Osteoblast (primary cell): ENCODE measurements at regions not wholly inside any gene's neighbourhood (a gene's known extent, or its start where the extent isn't known, plus 50 kb on each side); places are given as distances from the start of the nearest gene placed in this dataset.

ENCODE experiments used
- DNase-seq: peaks from one replicate; pipeline ENCODE4 v3.0.0; 2011; ENCODE audit warnings: low spot score, mixed read lengths; ENCODE audit not compliant: insufficient read length; ENCODE audit errors: missing footprints
- H2AFZ ChIP-seq: 2 replicates; pipeline ENCODE4 v1.6.0; 2011; ENCODE audit warnings: mild to moderate bottlenecking, low read length
- H3K27ac ChIP-seq: 2 replicates; pipeline ENCODE4 v1.5.1; 2011; ENCODE audit warnings: mild to moderate bottlenecking, low read depth, low read length, moderate library complexity
- H3K27me3 ChIP-seq: 2 replicates; pipeline ENCODE4 v1.6.0; 2012; ENCODE audit warnings: mild to moderate bottlenecking, control low read depth, inconsistent platforms, low read length, moderate library complexity; ENCODE audit not compliant: insufficient read depth
- H3K36me3 ChIP-seq: 2 replicates; pipeline ENCODE4 v1.5.1; 2011; ENCODE audit warnings: mild to moderate bottlenecking, low read length, control low read depth, moderate library complexity; ENCODE audit not compliant: insufficient read depth
- H3K4me1 ChIP-seq: 2 replicates; pipeline ENCODE4 v1.5.1; 2011; ENCODE audit warnings: mild to moderate bottlenecking, low read length, control low read depth, moderate library complexity; ENCODE audit not compliant: insufficient read depth
- H3K4me2 ChIP-seq: 2 replicates; pipeline ENCODE4 v1.6.0; 2011; ENCODE audit warnings: mild to moderate bottlenecking, low read length; ENCODE audit not compliant: insufficient read depth
- H3K4me3 ChIP-seq: fragments of 200-600 bp; sonication (generic); 3 replicates; pipeline ENCODE4 v1.5.1; 2012; ENCODE audit warnings: mild to moderate bottlenecking, low read length, inconsistent platforms; ENCODE audit not compliant: insufficient read depth
- H3K79me2 ChIP-seq: 2 replicates; pipeline ENCODE4 v1.6.0; 2012; ENCODE audit warnings: mild to moderate bottlenecking, low read length, control low read depth, inconsistent platforms; ENCODE audit not compliant: insufficient read depth
- H3K9me3 ChIP-seq: 2 replicates; pipeline ENCODE4 v1.5.1; 2011; ENCODE audit warnings: low read depth, low read length, control low read depth
- H4K20me1 ChIP-seq: 2 replicates; pipeline ENCODE4 v1.6.0; 2012; ENCODE audit warnings: mild to moderate bottlenecking, low read length, control low read depth; ENCODE audit not compliant: insufficient read depth
- TF ChIP-seq, protein P1 (sequence below): IDR thresholded peaks from 2 replicates; pipeline ENCODE4 v1.5.1; 2011; ENCODE audit warnings: mild to moderate bottlenecking, low read depth, low read length, moderate library complexity; ENCODE audit errors: extremely low read depth

DNA sequence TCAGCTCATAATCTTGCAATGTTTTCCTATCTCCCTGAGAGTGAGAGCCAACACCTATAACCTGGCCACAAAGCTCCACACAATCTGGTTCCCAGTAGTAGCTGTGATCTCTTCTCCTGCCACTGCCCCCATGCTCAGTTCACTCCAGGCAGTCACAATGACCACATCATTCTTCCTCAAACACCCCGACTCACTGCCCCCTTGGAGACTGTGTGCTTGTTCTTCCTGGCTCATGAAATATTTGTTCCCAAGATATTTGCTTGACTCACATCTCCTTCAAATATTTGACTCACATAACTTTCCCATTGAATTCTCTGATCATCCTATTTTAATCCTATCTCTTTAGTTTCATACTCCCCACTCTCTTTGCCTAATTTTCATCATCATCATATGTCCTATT is 173.7 kb downstream of the AREG start:
- H3K27me3 ChIP-seq: peaks cover 38% of the 10 kb centered on the region
- H3K4me2 ChIP-seq: peak overlapping the region; percentile 37
- no peaks in the 10 kb centered on the region for H3K79me2 ChIP-seq
- no peak overlapping the region for H3K4me3 ChIP-seq
- H3K4me1 ChIP-seq: peaks cover 22% of the 10 kb centered on the region
- TF ChIP-seq, protein P1, sequence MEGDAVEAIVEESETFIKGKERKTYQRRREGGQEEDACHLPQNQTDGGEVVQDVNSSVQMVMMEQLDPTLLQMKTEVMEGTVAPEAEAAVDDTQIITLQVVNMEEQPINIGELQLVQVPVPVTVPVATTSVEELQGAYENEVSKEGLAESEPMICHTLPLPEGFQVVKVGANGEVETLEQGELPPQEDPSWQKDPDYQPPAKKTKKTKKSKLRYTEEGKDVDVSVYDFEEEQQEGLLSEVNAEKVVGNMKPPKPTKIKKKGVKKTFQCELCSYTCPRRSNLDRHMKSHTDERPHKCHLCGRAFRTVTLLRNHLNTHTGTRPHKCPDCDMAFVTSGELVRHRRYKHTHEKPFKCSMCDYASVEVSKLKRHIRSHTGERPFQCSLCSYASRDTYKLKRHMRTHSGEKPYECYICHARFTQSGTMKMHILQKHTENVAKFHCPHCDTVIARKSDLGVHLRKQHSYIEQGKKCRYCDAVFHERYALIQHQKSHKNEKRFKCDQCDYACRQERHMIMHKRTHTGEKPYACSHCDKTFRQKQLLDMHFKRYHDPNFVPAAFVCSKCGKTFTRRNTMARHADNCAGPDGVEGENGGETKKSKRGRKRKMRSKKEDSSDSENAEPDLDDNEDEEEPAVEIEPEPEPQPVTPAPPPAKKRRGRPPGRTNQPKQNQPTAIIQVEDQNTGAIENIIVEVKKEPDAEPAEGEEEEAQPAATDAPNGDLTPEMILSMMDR: no peak
- H3K9me3 ChIP-seq: no peaks in the 10 kb centered on the region
- no peaks in the 10 kb centered on the region for H3K36me3 ChIP-seq
- no peak overlapping the region for H2AFZ ChIP-seq
- peak; percentile 19 for DNase-seq
- H3K27ac ChIP-seq: no peak overlapping the region
- H4K20me1 ChIP-seq: no peaks in the 10 kb centered on the region

DNA sequence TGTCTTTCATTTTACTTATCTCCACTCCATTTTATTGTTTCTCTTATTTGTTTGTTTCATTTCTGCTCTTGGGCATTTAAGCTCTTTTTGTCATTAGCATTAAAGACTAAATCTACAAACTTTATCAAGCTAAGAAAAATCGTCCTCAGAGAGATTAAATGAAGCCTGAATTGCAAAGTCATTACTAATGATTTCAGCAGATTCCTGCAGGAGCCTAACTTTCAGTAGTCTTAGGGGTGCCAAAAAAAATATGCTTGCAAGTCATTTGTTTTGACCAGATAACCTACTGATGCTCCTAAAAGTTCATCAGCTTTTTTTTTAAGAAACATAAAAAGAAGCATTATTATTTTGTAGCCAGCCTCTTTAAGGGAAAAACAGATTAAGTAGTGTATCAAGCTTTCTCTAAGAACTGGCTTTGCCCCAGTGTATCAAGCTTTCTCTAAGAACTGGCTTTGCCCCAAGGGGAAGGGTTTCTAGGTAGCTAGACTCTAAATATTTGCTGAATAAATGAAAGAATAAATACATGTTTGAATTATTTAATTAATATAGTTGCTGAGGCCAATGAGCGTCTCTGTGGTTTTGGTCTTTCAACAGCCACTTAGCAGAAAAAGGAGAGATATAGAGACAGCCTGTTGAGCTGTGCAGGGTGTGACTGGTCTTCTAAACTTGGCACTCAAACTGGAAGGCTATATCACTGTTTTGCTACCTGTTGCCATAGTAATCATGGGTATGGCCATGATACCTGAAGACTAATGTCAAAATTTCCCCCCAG is 174.2 kb downstream of the BTC start:
- Histone ChIP-seq H3K27ac (no peak overlapping the region), H4K20me1 (no peaks in the 10 kb centered on the region), H3K79me2 (no peaks in the 10 kb centered on the region), H3K27me3 (peaks cover 42% of the 10 kb centered on the region), H3K4me1 (peaks cover 29% of the 10 kb centered on the region), H3K4me2 (no peak overlapping the region), H3K36me3 (no peaks in the 10 kb centered on the region), H2AFZ (no peak overlapping the region), H3K4me3 (no peak overlapping the region), H3K9me3 (no peaks in the 10 kb centered on the region)
- TF ChIP-seq, protein P1: no peak
- no peak for DNase-seq

DNA sequence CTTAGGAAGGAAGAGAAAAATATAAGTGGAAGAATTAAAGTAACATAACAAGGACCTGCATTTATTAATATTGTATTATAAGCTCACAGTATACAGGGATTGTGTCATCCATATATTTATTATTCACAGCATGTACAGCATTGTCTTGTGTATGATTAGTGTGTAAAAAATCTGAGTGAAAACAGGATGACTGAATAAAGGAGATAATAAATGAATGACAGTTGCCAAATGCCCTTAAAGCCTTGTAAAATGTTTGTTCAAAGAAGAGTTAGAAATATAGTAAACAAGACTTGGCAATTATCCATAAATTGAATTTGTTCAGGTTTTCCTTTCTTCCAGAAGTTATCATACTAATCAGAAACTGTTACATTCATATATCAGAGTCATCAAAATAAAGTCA is 172.7 kb downstream of the BTC start:
- no peak overlapping the region for H3K4me2 ChIP-seq
- no peaks in the 10 kb centered on the region for H3K79me2 ChIP-seq
- no peak overlapping the region for H3K4me3 ChIP-seq
- H3K9me3 ChIP-seq: no peaks in the 10 kb centered on the region
- H3K27ac ChIP-seq: no peak overlapping the region
- H3K36me3 ChIP-seq: no peaks in the 10 kb centered on the region
- peaks cover 45% of the 10 kb centered on the region for H3K27me3 ChIP-seq
- TF ChIP-seq, protein P1: no peak
- H4K20me1 ChIP-seq: no peaks in the 10 kb centered on the region
- DNase-seq: no peak
- no peak overlapping the region for H2AFZ ChIP-seq
- H3K4me1 ChIP-seq: peaks cover 30% of the 10 kb centered on the region

DNA sequence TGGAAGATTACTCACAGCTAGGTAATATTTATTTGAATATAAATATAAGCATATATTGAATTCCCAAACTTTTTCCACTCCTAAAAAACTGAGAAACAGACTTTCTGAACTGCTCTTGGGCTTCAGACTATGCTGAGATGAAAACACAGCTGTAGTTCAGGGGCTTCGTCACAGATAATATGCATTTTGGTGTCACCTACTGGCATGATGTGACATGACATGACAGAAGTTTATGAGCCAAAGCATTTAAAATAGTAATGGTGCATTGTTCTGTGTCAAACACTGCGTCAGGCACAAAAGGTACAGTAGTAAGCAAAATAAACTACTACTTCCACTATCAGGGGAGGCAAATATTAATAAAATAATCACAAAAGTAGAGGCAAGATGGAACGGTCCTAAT is 171.3 kb downstream of the BTC start:
- H2AFZ ChIP-seq: no peak overlapping the region
- H3K4me2 ChIP-seq: no peak overlapping the region
- H3K36me3 ChIP-seq: no peaks in the 10 kb centered on the region
- TF ChIP-seq, protein P1: peak; percentile 38
- no peak for DNase-seq
- no peak overlapping the region for H3K4me3 ChIP-seq
- H3K9me3 ChIP-seq: no peaks in the 10 kb centered on the region
- H3K27me3 ChIP-seq: peaks cover 57% of the 10 kb centered on the region
- no peaks in the 10 kb centered on the region for H3K79me2 ChIP-seq
- H3K27ac ChIP-seq: no peak overlapping the region
- no peaks in the 10 kb centered on the region for H4K20me1 ChIP-seq
- peaks cover 30% of the 10 kb centered on the region for H3K4me1 ChIP-seq
